A204.1 (cell line): ENCODE measurements at regions not wholly inside any gene's neighbourhood (a gene's known extent, or its start where the extent isn't known, plus 50 kb on each side); places are given as distances from the start of the nearest gene placed in this dataset.

Experiments used
- FAIRE-seq: peaks from 2 replicates; lab custom pipeline; 2012; peaks lifted over from hg19 to GRCh38; lab: Jason Lieb, UNC

DNA sequence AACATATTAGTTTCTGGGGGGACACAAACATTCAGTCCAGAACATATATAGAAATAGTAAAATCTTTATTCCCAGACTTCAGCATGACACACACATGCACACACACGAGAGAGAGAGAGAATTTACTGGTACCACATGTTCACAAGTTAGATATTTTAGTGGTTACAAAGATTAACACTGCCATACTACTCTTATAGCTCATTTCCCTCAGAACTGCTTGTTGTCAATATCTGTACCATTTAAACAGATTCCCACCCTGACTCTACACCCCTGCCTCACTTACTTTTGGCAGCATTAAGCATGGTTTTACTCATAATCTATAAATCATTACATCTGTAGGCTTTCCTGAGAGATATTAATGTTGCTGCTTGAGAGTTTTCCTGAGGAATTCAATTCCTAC, 524.7 kb upstream of the HTR2A start:
- no peak for FAIRE-seq

- FAIRE-seq = no peak
Measured at GRCh38 chr13:47420568-47420967, 523.7 kb upstream of the HTR2A start.

GRCh38 chr13:47420020-47420419, 523.2 kb upstream of the HTR2A start:
- no peak for FAIRE-seq

DNA sequence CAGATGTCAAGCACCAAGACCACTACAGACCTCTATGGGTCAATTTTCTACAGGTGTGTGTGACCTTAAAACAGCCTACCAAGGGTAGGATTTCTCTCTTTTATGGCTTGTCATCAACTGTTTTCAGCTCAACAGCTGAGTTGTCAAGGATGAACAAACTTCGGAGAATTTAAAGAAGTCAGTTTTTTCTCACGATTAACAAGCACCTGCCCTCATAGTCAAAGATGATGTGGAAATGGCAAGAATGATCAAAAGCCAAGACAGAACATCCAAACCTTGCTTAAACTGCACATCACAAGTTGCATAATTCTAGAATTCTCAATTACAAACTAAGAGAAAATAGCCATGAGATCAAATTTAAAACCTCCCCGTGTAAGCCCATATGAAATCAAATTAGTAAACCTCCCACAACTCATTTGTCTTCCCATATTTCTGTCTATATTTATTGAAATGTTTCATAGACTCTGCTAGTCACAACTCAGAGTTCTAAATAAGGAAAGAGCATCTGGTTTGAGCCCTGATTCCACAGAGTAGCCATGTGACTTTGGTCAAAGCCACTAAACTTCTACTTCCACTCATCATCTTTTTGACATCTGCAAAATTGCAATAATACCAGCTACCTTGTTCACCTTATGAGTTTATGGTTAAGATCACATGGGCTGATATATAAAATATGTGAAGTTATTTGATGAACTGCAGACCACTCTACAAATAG, 521.5 kb upstream of the HTR2A start:
- FAIRE-seq = no peak

- no peak for FAIRE-seq
Measured at GRCh38 chr13:47417485-47417884, 520.6 kb upstream of the HTR2A start.

- no peak for FAIRE-seq
Measured at GRCh38 chr13:47415048-47415447, 518.2 kb upstream of the HTR2A start.

DNA sequence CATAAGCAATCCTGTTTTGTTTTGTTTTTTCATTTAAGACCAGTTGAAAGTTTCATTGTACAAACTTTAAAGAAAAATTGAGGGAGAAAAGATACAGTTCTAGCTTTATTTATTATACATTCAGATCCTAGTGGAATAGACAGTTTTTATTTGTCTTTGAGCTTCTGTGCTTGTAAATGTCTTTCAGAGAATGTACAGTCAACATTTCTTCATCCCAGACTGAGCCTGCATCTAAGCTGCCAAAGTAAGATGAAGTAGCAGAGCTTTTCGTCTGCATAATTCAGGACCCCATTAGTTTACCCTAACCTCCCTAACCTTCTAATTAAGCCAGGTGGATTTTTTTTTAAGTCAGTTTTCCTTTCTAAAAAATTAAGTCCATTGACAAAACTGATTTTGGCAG, 516.7 kb upstream of the HTR2A start:
- FAIRE-seq = no peak

- FAIRE-seq = no peak
Measured at GRCh38 chr13:47413112-47413511, 516.3 kb upstream of the HTR2A start.

DNA sequence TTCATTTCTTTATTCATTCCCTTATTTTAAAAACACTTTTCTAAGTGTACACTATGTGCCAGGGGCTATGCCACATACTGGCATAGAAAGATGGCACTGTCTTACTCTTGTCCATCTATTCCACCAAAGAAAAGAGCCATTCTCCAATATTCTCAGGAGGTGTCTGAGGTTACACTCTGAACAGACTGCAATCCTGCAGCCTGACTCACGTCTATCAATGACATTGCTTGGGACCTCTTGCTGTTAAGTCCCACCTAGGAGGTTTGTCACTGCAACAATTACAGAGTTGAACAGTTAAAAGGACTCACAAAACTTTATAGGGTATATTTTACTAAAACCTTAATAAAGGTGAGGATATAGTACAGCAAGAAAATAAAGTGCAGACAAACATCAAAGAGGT, 512.9 kb upstream of the HTR2A start:
- no peak for FAIRE-seq

GRCh38 chr13:47408546-47409319, 511.9 kb upstream of the HTR2A start:
- no peak for FAIRE-seq

DNA sequence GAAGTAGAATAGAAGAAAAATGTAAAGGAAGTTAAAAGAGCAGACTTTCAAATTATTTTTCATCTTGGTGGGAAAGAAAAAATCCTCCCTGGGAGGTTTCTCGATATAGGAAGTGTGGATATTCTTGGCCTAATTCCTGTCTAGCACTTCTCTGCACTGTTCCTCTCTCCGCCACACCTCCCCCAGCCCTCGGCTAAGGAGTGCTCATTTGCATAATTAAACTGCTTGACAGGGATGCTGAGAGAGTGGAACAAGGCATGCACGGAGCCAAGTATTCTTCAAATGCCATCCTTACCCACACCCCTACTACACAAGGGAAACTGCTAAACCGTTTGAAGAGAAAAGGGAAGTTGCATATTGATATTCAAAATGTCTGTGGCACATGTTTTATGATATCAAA, 511.0 kb upstream of the HTR2A start:
- no peak for FAIRE-seq

- FAIRE-seq = no peak
Measured at GRCh38 chr13:47399599-47399998, 502.7 kb upstream of the HTR2A start.

GRCh38 chr13:47397739-47398138, 500.9 kb upstream of the HTR2A start:
- no peak for FAIRE-seq

- no peak for FAIRE-seq
Measured at GRCh38 chr13:47396915-47397314, 500.1 kb upstream of the HTR2A start.

GRCh38 chr13:47374741-47375140, 477.9 kb upstream of the HTR2A start:
- FAIRE-seq = no peak

DNA sequence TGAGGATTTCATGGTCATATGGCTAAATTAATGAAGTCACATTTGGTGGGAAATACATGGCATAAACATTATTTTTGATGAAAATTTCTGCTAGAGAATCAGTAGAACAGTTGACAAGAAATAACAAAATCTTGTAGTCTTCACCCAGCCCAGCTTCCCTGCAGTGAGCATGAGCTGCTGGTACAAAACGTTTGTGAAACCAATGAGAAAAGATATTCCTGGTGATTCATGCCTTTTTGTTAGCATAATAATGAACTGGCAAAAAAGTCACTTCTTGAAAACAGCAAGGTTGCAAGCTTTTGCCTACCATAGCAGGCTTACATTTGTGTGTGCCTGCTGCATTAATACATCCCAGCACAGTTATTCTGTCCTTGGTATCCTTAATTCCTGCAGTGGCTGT, 475.9 kb upstream of the HTR2A start:
- FAIRE-seq = no peak

DNA sequence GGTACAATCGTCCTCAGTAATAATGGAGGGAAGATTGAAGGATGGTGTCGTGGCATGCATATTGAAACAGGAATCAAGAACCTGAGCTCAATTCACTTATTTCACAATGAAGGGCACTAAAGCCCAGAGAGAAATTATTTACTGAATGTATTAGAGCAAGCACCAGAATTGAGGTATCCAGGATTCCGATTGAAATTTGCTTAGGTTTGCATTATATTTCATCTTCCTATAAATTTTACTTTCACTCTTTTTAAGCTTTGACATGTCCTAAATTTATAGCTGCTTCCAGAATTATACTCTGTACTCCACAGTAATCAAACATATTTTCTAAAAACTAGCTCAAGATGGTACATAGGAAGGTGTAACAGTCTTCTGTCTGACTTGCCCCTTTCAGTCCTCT, 454.9 kb upstream of the HTR2A start:
- FAIRE-seq = no peak

GRCh38 chr13:47350334-47351124, 453.7 kb upstream of the HTR2A start:
- FAIRE-seq = no peak

GRCh38 chr13:47349211-47349610, 452.4 kb upstream of the HTR2A start:
- no peak for FAIRE-seq

DNA sequence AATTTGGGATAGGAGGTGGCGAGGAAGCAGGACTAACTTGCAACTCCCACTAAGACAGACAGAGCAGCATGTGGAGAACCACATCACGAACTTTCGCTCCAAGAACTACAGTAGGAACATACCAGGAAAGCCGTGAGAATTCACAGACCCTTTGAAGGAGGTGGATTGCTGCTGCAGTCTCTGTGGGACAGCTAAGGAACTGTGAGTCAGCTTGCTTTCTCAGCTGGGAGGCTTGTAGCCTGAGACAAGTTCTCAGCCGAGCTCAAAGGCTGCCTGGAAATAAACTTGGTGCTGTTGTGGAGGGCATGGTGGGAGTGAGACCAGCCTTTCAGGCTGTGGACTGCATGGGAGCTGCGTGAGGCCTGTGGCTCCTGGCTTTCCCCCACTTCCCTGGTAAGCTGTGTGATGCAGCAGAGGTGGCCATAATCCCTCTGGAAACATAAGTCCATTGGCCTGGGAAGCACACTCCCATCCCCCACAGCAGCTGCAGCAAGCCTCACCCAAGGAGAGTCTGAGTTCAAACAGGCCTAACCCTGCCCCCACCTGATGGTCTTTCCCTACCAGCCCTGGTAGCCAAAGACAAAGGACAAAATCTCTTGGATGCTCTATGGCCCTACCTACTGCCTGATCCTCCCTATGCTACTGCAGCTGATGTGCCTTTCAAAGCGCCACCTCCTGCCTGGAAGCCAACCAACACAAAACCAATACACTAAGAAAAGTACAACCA, 441.1 kb upstream of the HTR2A start:
- no peak for FAIRE-seq

- no peak for FAIRE-seq
Measured at GRCh38 chr13:47334173-47334572, 437.3 kb upstream of the HTR2A start.

DNA sequence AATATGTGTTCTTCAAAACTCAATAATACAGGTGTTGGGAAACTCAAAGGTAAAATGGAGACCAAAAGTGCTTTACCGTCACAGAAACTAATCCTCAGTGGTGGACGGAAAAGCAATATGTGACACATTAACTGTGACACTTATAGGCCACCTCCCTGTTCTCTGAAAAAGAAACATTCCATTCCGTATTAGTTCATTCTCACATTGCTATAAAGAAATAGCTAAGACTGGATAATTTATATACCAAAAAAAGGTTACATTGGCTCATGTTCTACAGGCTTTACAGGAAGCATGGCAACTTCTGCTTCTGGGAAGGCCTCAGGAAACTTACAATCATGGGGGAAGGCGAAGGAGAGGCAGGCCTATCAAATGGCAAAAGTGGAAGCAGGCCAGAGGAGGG, 435.3 kb upstream of the HTR2A start:
- FAIRE-seq = no peak

GRCh38 chr13:47330031-47330430, 433.2 kb upstream of the HTR2A start:
- no peak for FAIRE-seq
